ENCODE measurements at regions not wholly inside any gene's neighbourhood (a gene's known extent, or its start where the extent isn't known, plus 50 kb on each side); places are given as distances from the start of the nearest gene placed in this dataset.

DNA sequence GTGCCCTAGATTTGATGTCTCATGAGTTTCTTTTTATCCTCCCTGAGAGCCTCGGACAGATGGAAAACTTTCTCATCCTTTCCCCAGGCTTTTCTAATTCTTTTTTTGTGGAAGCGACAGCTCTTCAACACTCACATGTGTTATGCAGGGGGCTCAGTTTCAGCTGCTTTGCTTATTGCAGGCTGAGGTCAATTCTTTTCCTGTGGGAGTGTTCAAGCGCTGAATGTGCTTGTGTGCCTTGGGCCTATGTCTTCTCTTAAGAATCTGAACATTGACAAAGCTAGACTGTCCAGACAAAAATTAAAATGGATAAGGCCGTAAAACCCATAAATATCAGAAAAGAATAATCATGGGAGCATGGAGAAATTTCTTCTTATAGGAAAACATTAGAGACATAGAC lies 125.2 kb upstream of the STEAP4 start:
- POLR2A ChIA-PET (ENCODE audit: partially characterized antibody): no interaction called here
- FAIRE-seq: no peak
- no peak overlapping the region for H2AK5ac ChIP-seq (ENCODE audit: low read depth, low read length)

More for the DNA sequence above, 125.2 kb upstream of the STEAP4 start:
- Histone ChIP-seq H3K4me1 (replicated peaks in 1 of 4; ENCODE audit: control insufficient read depth in 3 of 4, insufficient read depth in 4 of 4, low read length in 3 of 4) (no peaks in the 10 kb centered on the region), H2BK120ac (replicated peaks; ENCODE audit: low read depth, low read length) (no peak overlapping the region), H2BK15ac (ENCODE audit: low read length) (no peak overlapping the region), H4K91ac (replicated peaks; ENCODE audit: insufficient read length, low read length) (no peak overlapping the region), H3K36me3 (ENCODE audit: control insufficient read depth in 2 of 4, insufficient read depth in 4 of 4, low read length in 3 of 4) (no peaks in the 10 kb centered on the region), H3K4me2 (ENCODE audit: insufficient read depth in 1 of 2, low read depth in 2 of 2, low read length in 2 of 2) (no peak overlapping the region), H3K56ac (replicated peaks; ENCODE audit: insufficient read length, low read depth, low read length) (no peak overlapping the region), H2AFZ (ENCODE audit: low read length) (no peak overlapping the region), H2BK20ac (ENCODE audit: low read length) (no peak overlapping the region), H3K79me1 (ENCODE audit: low read depth, low read length) (no peaks in the 10 kb centered on the region), H3K9me3 (ENCODE audit: insufficient read depth in 2 of 2, low read depth in 1 of 2, low read length in 1 of 2) (no peaks in the 10 kb centered on the region), H3K27ac (ENCODE audit: low read depth, low read length) (no peak overlapping the region), H3K4ac (replicated peaks; ENCODE audit: insufficient read length, low read depth, low read length) (no peak overlapping the region), H3K9ac (replicated peaks in 1 of 4; ENCODE audit: extremely low read depth in 1 of 4, low read depth in 3 of 4, low read length in 3 of 4) (no peak overlapping the region), H3K18ac (ENCODE audit: extremely low read depth, low read length) (no peak overlapping the region), H3K23me2 (ENCODE audit: low read depth, low read length) (no peaks in the 10 kb centered on the region), H3K79me2 (ENCODE audit: control insufficient read depth in 1 of 2, insufficient read depth in 2 of 2, low read length in 2 of 2) (no peaks in the 10 kb centered on the region), H2BK5ac (ENCODE audit: low read depth, low read length) (no peak overlapping the region), H4K5ac (ENCODE audit: insufficient read length, low read depth, low read length) (no peak overlapping the region), H3K14ac (ENCODE audit: insufficient read length) (no peak overlapping the region), H3K23ac (ENCODE audit: insufficient read length) (no peak overlapping the region), H3K4me3 (ENCODE audit: extremely low read depth in 1 of 4, insufficient read depth in 2 of 4, low read depth in 3 of 4, low read length in 4 of 4) (no peak overlapping the region), H4K20me1 (replicated peaks in 1 of 2; ENCODE audit: control insufficient read depth in 1 of 2, insufficient read depth in 2 of 2, low read length in 2 of 2) (peaks cover 0 to 2% of the 10 kb centered on the region in 2 experiments), H2BK12ac (ENCODE audit: low read depth, low read length) (no peak overlapping the region), H3K27me3 (replicated peaks in 1 of 4; ENCODE audit: control insufficient read depth in 3 of 4, extremely low read depth in 1 of 4, insufficient read depth in 3 of 4, low read length in 3 of 4) (no peaks in the 10 kb centered on the region), H4K8ac (ENCODE audit: extremely low read depth, insufficient read depth, low read length) (no peak overlapping the region)
- 93% methylated on average over 4 of the region's 4 CpGs; no CpG with 5 or more reads in 1 of the 2 experiments for WGBS, 2 experiments (ENCODE audit: extremely low coverage in 1 of 2, insufficient coverage in 1 of 2, insufficient read length in 1 of 2, insufficient replicate concordance in 2 of 2, low coverage in 1 of 2, low lambda C conversion rate in 2 of 2, missing lambda C conversion rate in 1 of 2)
- DNase-seq (ENCODE audit: low read depth in 1 of 2, low spot score in 2 of 2): no peak
- TF ChIP-seq TAF7 (optimal IDR thresholded peaks at IDR 0.05; ENCODE audit: borderline replicate concordance, low read depth, low read length) (no peak), SUZ12 (IDR thresholded peaks at IDR 0.05; ENCODE audit: low read length) (no peak), CREB1 (IDR thresholded peaks at IDR 0.05) (no peak), YY1 (IDR thresholded peaks at IDR 0.05; ENCODE audit: low read depth, low read length) (no peak)
- CTCF ChIA-PET (ENCODE audit: partially characterized antibody): no interaction called here
